Lower leg skin (tissue), 4 donors: ENCODE measurements at regions not wholly inside any gene's neighbourhood (a gene's known extent, or its start where the extent isn't known, plus 50 kb on each side); places are given as distances from the start of the nearest gene placed in this dataset.

Source experiments
- DNase-seq, 2 donors: peaks; one replicate each; pipeline ENCODE4 v3.0.0-alpha.2; 2019; ENCODE audit warnings: low spot score in 2 of 2
- H3K4me3 ChIP-seq: fragments of 200-600 bp; sonication (generic); 2 replicates; pipeline ENCODE4 v1.5.1; 2017; ENCODE audit warnings: mild to moderate bottlenecking, low read depth; ENCODE audit not compliant: poor library complexity, severe bottlenecking
- POLR2A ChIP-seq, 2 donors: fragments of 450-650 bp; IDR thresholded peaks; one replicate each; pipeline ENCODE4 v1.6.1; 2016 to 2017; ENCODE audit warnings: antibody characterized with exemption in 2 of 2, mild to moderate bottlenecking in 1 of 2, moderate library complexity in 1 of 2
- WGBS, 2 donors: methylation state at CpG; one replicate each; pipeline ENCODE4 v1.1.5; 2018; 5-methylcytosine and 5-hydroxymethylcytosine counted together
- intact Hi-C: fragments of 100-400 bp; cut with DNase I; formaldehyde crosslinking; loops from one replicate; pipeline ENCODE4 v1.15.0; 2023; ENCODE audit warnings: low total_unique reads
- TF ChIP-seq, protein P1 (sequence below), 3 donors: fragments of 450-650 bp; IDR thresholded peaks; one replicate each; pipeline ENCODE4 v1.5.1; 2016; ENCODE audit warnings: antibody characterized with exemption in 3 of 3, mild to moderate bottlenecking in 3 of 3, moderate library complexity in 2 of 3

DNA sequence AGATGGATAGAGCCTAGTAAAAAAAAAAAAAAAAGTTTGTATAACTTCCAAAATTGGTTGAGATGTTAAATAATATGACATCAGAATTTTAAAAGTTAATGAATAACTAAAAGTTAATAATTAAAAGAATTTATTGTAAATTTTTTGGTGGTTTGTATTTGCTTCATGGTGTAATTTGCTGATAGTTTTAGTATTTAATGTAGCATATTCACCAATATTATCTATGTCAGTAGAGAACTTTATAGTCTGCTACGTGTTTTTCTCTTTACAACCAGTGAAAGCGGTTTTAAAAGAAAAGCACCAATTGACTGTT is 51.8 kb upstream of the STEAP4 start:
- TF ChIP-seq, protein P1, sequence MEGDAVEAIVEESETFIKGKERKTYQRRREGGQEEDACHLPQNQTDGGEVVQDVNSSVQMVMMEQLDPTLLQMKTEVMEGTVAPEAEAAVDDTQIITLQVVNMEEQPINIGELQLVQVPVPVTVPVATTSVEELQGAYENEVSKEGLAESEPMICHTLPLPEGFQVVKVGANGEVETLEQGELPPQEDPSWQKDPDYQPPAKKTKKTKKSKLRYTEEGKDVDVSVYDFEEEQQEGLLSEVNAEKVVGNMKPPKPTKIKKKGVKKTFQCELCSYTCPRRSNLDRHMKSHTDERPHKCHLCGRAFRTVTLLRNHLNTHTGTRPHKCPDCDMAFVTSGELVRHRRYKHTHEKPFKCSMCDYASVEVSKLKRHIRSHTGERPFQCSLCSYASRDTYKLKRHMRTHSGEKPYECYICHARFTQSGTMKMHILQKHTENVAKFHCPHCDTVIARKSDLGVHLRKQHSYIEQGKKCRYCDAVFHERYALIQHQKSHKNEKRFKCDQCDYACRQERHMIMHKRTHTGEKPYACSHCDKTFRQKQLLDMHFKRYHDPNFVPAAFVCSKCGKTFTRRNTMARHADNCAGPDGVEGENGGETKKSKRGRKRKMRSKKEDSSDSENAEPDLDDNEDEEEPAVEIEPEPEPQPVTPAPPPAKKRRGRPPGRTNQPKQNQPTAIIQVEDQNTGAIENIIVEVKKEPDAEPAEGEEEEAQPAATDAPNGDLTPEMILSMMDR (IDR thresholded peaks at IDR 0.05): no peak
- TF ChIP-seq POLR2A (IDR thresholded peaks at IDR 0.05): no peak
- intact Hi-C loops: loop anchor here (5.0 kb wide), 1 partner anchor 116 kb away; no protein-coding TSS in a partner anchor
- no peak overlapping the region for H3K4me3 ChIP-seq
- DNase-seq: no peak
- 92 to 94% methylated on average over 2 of the region's 2 CpGs for WGBS, 2 donors

DNA sequence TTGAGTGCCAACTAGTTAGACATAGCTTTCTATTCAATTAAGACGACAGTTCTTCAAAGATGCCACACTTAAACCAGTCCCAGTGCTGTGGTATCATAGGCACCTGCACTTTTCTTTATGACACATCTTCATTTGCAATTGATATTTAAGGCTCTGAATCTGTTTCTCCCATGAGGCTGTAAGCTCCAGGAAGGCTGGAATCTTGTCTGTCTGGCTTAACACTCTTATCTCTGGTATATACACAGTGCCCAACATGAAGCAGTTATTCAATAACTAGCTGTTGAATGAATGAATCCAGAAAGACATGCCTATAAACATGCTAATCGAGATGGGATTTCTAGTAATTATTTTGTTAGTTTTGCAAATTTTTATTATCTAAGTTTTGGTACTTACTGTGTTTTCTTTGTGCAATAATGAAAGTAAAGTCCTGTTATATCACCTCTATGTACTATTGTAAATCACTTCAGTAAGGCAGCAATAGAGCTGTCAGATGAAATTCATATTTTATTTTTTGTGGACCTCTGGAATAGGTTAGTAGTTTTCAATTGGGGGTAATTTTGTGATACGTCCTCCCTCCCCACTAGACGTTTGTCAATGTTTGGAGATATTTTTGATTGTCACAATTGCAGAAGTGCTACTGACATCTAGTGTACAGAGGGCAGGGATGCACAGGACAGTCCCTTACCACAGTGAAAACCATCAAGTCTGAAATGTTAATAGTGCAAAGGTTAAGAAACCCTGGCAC is 51.3 kb upstream of the STEAP4 start:
- H3K4me3 ChIP-seq: no peak overlapping the region
- TF ChIP-seq, protein P1 (IDR thresholded peaks at IDR 0.05): no peak
- no peak for TF ChIP-seq POLR2A (IDR thresholded peaks at IDR 0.05)
- no peak for DNase-seq
- intact Hi-C loops: loop anchor here (5.0 kb wide), 1 partner anchor 116 kb away; no protein-coding TSS in a partner anchor
- WGBS, 2 donors: 25 to 36% methylated on average over 4 of the region's 4 CpGs

DNA sequence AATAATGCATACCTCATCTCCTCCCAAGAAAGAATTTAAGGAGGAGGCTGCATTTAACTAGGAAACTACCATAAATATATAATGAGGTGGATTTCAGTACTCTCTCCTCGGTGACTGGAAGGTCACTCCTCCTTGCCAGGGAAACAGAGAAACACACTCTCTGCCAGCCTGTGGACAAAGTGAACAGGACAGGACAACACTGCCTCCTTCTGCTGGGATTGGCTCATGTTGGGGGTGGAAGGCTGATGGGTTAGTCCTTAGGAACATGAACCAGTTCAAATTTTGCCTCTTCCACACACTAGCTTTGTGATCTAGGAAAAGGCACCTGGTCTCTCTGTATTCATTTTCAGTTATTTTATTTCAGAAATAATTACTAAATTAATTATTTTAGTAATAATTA is 50.6 kb upstream of the STEAP4 start:
- no peak overlapping the region for H3K4me3 ChIP-seq
- TF ChIP-seq, protein P1 (IDR thresholded peaks at IDR 0.05): no peak
- TF ChIP-seq POLR2A (IDR thresholded peaks at IDR 0.05): no peak
- WGBS, 2 donors: 14 to 42% methylated on average over 1 of the region's 1 CpG
- no peak for DNase-seq
- intact Hi-C loops: loop anchor here (5.0 kb wide), 1 partner anchor 115 kb away; no protein-coding TSS in a partner anchor
